ENCODE measurements at regions not wholly inside any gene's neighbourhood (a gene's known extent, or its start where the extent isn't known, plus 50 kb on each side); places are given as distances from the start of the nearest gene placed in this dataset.

DNA sequence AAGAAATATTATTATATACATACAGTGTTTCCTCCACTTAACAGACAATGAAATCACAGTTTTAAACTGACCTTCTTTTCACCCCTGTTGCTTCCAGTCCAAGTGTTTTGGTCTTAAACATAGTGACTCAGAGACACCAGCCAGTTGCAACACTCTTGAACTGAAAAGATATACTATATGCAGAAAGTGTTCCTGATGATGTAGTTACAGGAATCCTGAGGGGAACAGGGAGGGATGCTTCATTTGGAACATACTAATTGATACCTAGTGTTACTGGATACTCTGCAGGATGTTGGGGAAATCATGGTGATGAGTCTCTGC, 420.8 kb downstream of the CCDC91 start:
- TF ChIP-seq, protein P1, sequence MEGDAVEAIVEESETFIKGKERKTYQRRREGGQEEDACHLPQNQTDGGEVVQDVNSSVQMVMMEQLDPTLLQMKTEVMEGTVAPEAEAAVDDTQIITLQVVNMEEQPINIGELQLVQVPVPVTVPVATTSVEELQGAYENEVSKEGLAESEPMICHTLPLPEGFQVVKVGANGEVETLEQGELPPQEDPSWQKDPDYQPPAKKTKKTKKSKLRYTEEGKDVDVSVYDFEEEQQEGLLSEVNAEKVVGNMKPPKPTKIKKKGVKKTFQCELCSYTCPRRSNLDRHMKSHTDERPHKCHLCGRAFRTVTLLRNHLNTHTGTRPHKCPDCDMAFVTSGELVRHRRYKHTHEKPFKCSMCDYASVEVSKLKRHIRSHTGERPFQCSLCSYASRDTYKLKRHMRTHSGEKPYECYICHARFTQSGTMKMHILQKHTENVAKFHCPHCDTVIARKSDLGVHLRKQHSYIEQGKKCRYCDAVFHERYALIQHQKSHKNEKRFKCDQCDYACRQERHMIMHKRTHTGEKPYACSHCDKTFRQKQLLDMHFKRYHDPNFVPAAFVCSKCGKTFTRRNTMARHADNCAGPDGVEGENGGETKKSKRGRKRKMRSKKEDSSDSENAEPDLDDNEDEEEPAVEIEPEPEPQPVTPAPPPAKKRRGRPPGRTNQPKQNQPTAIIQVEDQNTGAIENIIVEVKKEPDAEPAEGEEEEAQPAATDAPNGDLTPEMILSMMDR (IDR thresholded peaks at IDR 0.05 in 8 of 11, conservative IDR thresholded peaks at IDR 0.05 in 3 of 11): no peak
- TF ChIP-seq POLR2AphosphoS5 (IDR thresholded peaks at IDR 0.05): no peak

Measured in spleen (tissue), 7 donors.